Dedifferentiated amniotic fluid mesenchymal stem cell (primary cell): ENCODE measurements at regions not wholly inside any gene's neighbourhood (a gene's known extent, or its start where the extent isn't known, plus 50 kb on each side); places are given as distances from the start of the nearest gene placed in this dataset.
A peak's percentile ranks its signal among the peaks of the same experiment; 100 is the strongest.

ENCODE experiments used
- DNase-seq: peaks from one replicate; pipeline ENCODE4 v3.0.0-alpha.2; 2016; ENCODE audit errors: extremely low spot score

- peak; percentile 16 for DNase-seq
These were observed 138.7 kb upstream of the SASH1 start for GRCh38 chr6:148203970-148204369.

- DNase-seq, result no peak
These were observed 134.3 kb upstream of the SASH1 start for GRCh38 chr6:148208298-148208697.

- no peak for DNase-seq
These were observed 130.8 kb upstream of the SASH1 start for GRCh38 chr6:148211777-148212324.

GRCh38 chr6:148212366-148212765 is 130.3 kb upstream of the SASH1 start:
- DNase-seq, result no peak

GRCh38 chr6:148213366-148213765 is 129.3 kb upstream of the SASH1 start:
- no peak for DNase-seq

GRCh38 chr6:148214667-148215066 is 128.0 kb upstream of the SASH1 start:
- DNase-seq, result no peak

GRCh38 chr6:148217051-148217450 is 125.6 kb upstream of the SASH1 start:
- no peak for DNase-seq

GRCh38 chr6:148217921-148218320 is 124.7 kb upstream of the SASH1 start:
- no peak for DNase-seq

- no peak for DNase-seq
These were observed 123.9 kb upstream of the SASH1 start for GRCh38 chr6:148218542-148219258.

- DNase-seq, result no peak
These were observed 121.2 kb upstream of the SASH1 start for GRCh38 chr6:148221196-148221979.

GRCh38 chr6:148222376-148222775 is 120.3 kb upstream of the SASH1 start:
- no peak for DNase-seq

- DNase-seq, result no peak
These were observed 119.8 kb upstream of the SASH1 start for GRCh38 chr6:148222846-148223245.

- DNase-seq, result peak; percentile 34
These were observed 119.2 kb upstream of the SASH1 start for GRCh38 chr6:148223424-148223842.

GRCh38 chr6:148225871-148226270 is 116.8 kb upstream of the SASH1 start:
- DNase-seq, result no peak

- DNase-seq, result no peak
These were observed 116.4 kb upstream of the SASH1 start for GRCh38 chr6:148226284-148226683.

- DNase-seq, result peak; percentile 43
These were observed 111.1 kb upstream of the SASH1 start for GRCh38 chr6:148231572-148231971.

- DNase-seq, result no peak
These were observed 107.2 kb upstream of the SASH1 start for GRCh38 chr6:148235446-148235845.

GRCh38 chr6:148238713-148239112 is 103.9 kb upstream of the SASH1 start:
- no peak for DNase-seq

- DNase-seq, result no peak
These were observed 103.4 kb upstream of the SASH1 start for GRCh38 chr6:148239215-148239614.

GRCh38 chr6:148239801-148240460 is 102.7 kb upstream of the SASH1 start:
- DNase-seq, result no peak

GRCh38 chr6:148240461-148240840 is 102.2 kb upstream of the SASH1 start:
- DNase-seq, result no peak

GRCh38 chr6:148240861-148241477 is 101.7 kb upstream of the SASH1 start:
- DNase-seq, result no peak
